ENCODE measurements at regions not wholly inside any gene's neighbourhood (a gene's known extent, or its start where the extent isn't known, plus 50 kb on each side); places are given as distances from the start of the nearest gene placed in this dataset.
A peak's percentile ranks its signal among the peaks of the same experiment; 100 is the strongest.

GRCh38 chr12:75936515-75937440, 94.8 kb downstream of the PHLDA1 start:
- Histone ChIP-seq H3K9me3 (ENCODE audit: control insufficient read depth, insufficient read depth, low read depth, low read length) (no peaks in the 10 kb centered on the region), H3K4me1 (ENCODE audit: control insufficient read depth, insufficient read depth, low read length) (peaks cover 4% of the 10 kb centered on the region; the same call in 1 of the 2 replicates), H3K4me3 (ENCODE audit: low read depth, low read length) (no peak overlapping the region), H3K27ac (ENCODE audit: extremely low read depth, low read depth, low read length) (no peak overlapping the region), H3K36me3 (ENCODE audit: control insufficient read depth in 2 of 2, insufficient read depth in 1 of 2, low read length in 2 of 2) (no peaks in the 10 kb centered on the region)
- ChIA-PET CTCF (interaction anchor here (0.5 kb wide), 1 partner anchor 60 kb away, joined by 3 read pairs; no protein-coding TSS in a partner anchor), POLR2A (no interaction called here)
- TF ChIP-seq ZNF121 (tag by site-specific recombination; IDR thresholded peaks at IDR 0.05) (no peak), SP3 (tag by site-specific recombination; IDR thresholded peaks at IDR 0.05) (no peak), ZBTB26 (tag by site-specific recombination; optimal IDR thresholded peaks at IDR 0.05) (no peak)

- Histone ChIP-seq H3K36me3 (ENCODE audit: control insufficient read depth in 2 of 2, insufficient read depth in 1 of 2, low read length in 2 of 2) (no peaks in the 10 kb centered on the region), H3K4me3 (ENCODE audit: low read depth, low read length) (no peak overlapping the region), H3K9me3 (ENCODE audit: control insufficient read depth, insufficient read depth, low read depth, low read length) (no peaks in the 10 kb centered on the region), H3K27ac (ENCODE audit: extremely low read depth, low read depth, low read length) (no peak overlapping the region), H3K4me1 (ENCODE audit: control insufficient read depth, insufficient read depth, low read length) (peaks cover 4% of the 10 kb centered on the region; the same call in 1 of the 2 replicates)
- ChIA-PET POLR2A (no interaction called here), CTCF (no interaction called here)
- TF ChIP-seq ZNF48 (tag by site-specific recombination; IDR thresholded peaks at IDR 0.05), result no peak
- 0 out of 2 replicates have a peak, but pooled peaks have one; percentile 31 for TF ChIP-seq ZNF121 (tag by site-specific recombination; IDR thresholded peaks at IDR 0.05)
These were observed 95.9 kb downstream of the PHLDA1 start for GRCh38 chr12:75935539-75936242.

GRCh38 chr12:75933101-75933500, 98.5 kb downstream of the PHLDA1 start:
- TF ChIP-seq ZNF792 (tag by site-specific recombination; IDR thresholded peaks at IDR 0.05) (no peak), ZSCAN16 (tag by site-specific recombination; IDR thresholded peaks at IDR 0.05) (no peak), ZNF184 (tag by site-specific recombination; IDR thresholded peaks at IDR 0.05) (no peak), ZNF670 (tag by site-specific recombination; IDR thresholded peaks at IDR 0.05; ENCODE audit: low read depth) (no peak), ZNF561 (tag by site-specific recombination; IDR thresholded peaks at IDR 0.05; ENCODE audit: borderline replicate concordance) (no peak), ZNF423 (tag by site-specific recombination; IDR thresholded peaks at IDR 0.05) (no peak), MZF1 (tag by site-specific recombination; IDR thresholded peaks at IDR 0.05; ENCODE audit: borderline replicate concordance) (no peak), IKZF3 (tag by site-specific recombination; IDR thresholded peaks at IDR 0.05) (no peak), ZNF585B (tag by site-specific recombination; IDR thresholded peaks at IDR 0.05) (no peak), KLF16 (tag by site-specific recombination; IDR thresholded peaks at IDR 0.05) (no peak), ZNF629 (tag by site-specific recombination; IDR thresholded peaks at IDR 0.05) (no peak), PRDM10 (tag by site-specific recombination; IDR thresholded peaks at IDR 0.05) (no peak), SP3 (tag by site-specific recombination; IDR thresholded peaks at IDR 0.05) (no peak)
- POLR2A ChIA-PET, result no interaction called here
- no peak overlapping the region for H3K4me3 ChIP-seq (ENCODE audit: low read depth, low read length)
- H3K27ac ChIP-seq (ENCODE audit: extremely low read depth, low read depth, low read length), result no peak overlapping the region
- no peaks in the 10 kb centered on the region for H3K36me3 ChIP-seq (ENCODE audit: control insufficient read depth in 2 of 2, insufficient read depth in 1 of 2, low read length in 2 of 2)
- peaks cover 4% of the 10 kb centered on the region; the same call in 1 of the 2 replicates for H3K4me1 ChIP-seq (ENCODE audit: control insufficient read depth, insufficient read depth, low read length)
- H3K9me3 ChIP-seq (ENCODE audit: control insufficient read depth, insufficient read depth, low read depth, low read length), result no peaks in the 10 kb centered on the region
- CTCF ChIA-PET, result interaction anchor here (0.9 kb wide), 1 partner anchor 282 kb away, joined by 4 read pairs; no protein-coding TSS in a partner anchor
